T47D (cell line): ENCODE measurements at regions not wholly inside any gene's neighbourhood (a gene's known extent, or its start where the extent isn't known, plus 50 kb on each side); places are given as distances from the start of the nearest gene placed in this dataset.

ENCODE experiments used
- DNase-seq, 2 experiments: peaks; one replicate each; pipeline versions ENCODE4 v3.0.0 to v3.0.0-alpha.2; 2011 to 2012; ENCODE audit warnings: low read depth in 1 of 2, low spot score in 1 of 2
- JUND ChIP-seq: IDR thresholded peaks from 2 replicates; pipeline ENCODE4 v1.6.1; 2012; ENCODE audit warnings: low read depth
- in situ Hi-C: cut with HindIII; loops from 2 replicates; pipeline ENCODE4 v1.10.0; 2016; ENCODE audit warnings: low sequenced_read_pairs, low pct_unique_long_range_greater_than_20kb

DNA sequence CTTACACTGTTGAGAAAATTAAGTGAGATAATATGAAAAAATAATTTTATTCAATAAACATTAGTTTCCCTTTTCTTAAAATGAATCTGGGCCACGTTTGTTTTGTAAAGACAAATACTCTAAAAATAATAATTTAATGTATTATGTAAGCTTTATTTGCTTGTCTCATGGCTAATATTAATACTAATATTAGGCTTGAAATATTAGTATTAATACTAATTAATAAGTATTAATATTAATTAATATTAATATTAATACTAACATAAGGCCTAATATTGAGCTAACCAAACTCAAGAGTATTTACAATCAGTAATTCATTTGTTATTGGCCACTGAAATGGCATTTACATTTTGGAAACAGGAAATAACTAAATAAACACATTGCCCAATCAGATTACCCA lies 280.1 kb upstream of the ESRRG start:
- no peak for DNase-seq
- TF ChIP-seq JUND = no peak
- in situ Hi-C loops = no loop called here

DNA sequence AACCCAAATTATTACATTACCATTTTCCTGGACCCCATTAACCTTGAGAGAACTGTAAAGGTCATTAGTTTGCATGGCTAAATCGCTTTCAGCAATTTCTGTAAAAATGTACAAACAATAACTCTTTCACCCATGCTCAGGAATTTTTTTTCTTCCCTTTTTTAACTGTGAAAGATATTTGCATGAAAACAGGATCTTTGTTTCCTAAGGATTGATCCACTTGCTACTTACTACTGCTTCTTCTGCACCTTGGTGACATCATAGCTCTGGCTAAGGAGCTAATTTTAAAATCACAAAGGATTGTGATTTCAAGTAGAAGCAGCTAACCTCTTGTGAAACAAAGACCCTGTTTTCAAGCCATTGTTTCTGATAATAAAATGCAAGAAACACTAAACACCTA lies 274.6 kb upstream of the ESRRG start:
- in situ Hi-C loops = no loop called here
- TF ChIP-seq JUND = no peak
- DNase-seq = no peak

DNA sequence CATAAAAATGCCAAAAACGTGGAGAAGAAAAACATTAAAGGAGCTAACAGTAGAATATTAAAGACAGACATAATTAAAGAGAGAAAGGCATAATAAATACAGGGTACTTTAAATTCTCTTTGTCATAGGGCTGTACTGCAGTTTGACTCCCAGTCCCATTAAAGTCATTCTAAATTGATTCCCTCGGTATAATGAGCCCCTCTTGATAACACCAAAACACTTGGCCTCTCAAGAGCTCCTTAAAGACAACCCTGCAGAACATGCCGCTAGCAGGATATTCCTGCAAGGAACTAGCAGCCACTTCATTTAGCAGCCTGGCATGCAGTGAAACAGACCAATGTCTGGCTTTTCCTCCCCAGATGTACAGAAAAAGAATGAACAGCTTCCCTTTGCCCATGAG lies 273.8 kb upstream of the ESRRG start:
- in situ Hi-C loops = no loop called here
- no peak for TF ChIP-seq JUND
- no peak for DNase-seq

DNA sequence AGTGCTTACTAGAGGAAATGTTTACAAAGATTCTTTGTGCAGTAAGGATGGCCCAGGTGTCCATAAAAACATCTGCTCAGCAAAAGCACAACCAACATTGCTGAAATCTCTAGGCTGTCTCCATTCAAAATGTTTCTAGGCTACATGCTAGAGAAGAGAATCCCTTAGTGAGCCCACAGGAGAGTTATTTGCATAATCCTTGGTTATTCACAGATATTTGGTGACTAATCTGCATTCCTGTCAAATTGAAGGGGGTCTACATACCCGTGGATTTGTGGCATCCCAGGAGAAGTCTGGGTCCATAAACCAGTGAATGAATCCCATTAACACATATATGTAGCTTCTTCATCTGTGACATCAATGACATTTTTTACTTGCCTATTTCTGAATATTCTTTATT lies 261.3 kb upstream of the ESRRG start:
- in situ Hi-C loops = no loop called here
- TF ChIP-seq JUND = no peak
- DNase-seq = no peak

DNA sequence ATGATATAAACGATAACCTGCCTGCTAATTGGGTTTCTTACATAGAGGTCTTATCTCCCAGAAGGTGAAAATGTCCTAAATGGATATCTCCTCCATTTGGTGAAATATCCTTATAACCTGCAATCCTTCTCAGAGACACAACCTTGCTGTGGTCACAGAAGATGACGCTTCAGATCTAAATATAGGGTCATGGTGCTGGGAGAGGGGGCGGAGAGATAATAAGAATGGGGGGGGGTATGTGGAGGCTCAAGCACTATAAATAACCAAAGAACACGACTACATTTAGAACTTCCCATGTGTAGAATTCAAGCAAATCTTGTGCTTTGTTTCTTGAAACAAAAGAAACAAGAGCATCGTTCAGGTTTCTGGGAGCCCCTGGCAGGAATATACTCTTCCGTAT lies 260.6 kb upstream of the ESRRG start:
- DNase-seq = no peak
- in situ Hi-C loops = no loop called here
- TF ChIP-seq JUND = no peak

DNA sequence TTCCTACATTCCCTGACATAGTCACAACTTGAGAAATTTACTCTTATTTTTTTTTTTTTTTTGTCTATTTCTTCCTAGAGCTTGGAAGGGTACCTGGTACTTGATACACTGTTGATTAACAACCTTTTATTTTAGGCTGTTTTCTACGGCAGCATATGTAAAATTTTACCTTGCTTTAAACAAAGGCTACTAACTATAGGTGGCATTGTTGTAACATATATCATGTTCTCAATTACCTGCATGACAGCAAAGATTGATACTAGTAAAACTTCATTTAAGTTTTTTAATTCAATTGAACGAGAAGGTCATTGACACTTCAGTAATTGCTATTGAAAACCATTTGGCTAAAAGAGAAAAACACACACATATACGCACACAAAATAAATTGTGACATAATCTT lies 238.3 kb upstream of the ESRRG start:
- DNase-seq = peak in 1 of 2 experiments; percentile 25
- in situ Hi-C loops = no loop called here
- no peak for TF ChIP-seq JUND

DNA sequence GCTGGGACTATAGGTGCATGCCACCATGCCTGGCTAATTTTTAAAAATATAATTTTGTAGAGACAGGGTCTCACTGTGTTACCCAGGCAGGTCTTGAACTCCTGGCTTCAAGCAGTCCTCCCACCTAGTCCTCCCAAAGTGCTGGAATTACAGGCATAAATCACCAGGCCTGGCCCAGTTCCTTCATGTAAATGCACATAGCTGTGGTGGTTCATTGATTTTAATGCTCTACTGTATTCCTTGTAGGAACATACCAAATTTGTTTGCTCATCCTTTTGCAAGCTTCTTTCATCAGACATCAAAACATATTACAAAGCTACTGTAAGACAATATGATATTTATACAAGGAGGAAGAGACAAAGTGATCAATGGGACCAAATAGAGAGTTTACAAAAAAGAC lies 237.5 kb upstream of the ESRRG start:
- in situ Hi-C loops = no loop called here

DNA sequence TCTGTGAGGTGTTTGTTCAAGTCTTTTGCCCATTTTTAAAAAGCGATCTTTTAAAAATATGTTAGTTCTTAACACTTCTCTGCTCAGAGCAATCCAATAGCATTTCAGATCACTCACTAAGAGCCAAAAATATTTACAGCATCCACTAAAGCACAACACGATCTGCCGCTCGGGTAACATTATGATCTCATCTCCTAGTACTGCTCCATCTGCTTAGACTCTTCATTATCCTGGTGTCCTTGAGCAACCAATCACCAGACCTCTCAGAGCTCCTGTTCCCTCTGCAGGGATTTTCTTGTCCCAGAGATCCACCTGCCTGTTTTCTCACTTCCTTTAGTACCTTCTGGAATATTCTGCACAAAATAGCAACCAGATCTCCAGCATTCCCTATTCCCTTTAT lies 235.3 kb upstream of the ESRRG start:
- no peak for DNase-seq
- no peak for TF ChIP-seq JUND
- in situ Hi-C loops = no loop called here

More for the DNA sequence above, 237.5 kb upstream of the ESRRG start:
- no peak for TF ChIP-seq JUND
- DNase-seq = no peak

DNA sequence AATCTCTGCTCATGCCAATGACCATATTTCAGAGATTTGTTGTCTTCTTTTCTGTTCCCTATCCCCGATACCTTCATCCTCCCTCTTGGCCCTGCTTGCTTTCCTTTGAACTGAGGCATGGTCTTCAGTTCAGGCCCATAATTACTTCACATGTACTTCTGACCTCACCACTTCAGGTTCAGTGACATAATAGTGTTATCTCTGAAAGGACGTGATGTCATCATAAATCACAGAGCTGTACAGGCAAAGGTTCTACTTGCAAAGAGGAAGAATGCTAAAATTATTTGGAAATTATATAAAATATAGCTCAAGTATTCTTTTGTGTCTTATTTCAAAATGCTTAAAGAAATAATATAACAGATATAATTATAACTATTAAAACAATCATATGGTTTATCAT lies 230.3 kb upstream of the ESRRG start:
- no peak for TF ChIP-seq JUND
- no peak for DNase-seq
- in situ Hi-C loops = no loop called here

DNA sequence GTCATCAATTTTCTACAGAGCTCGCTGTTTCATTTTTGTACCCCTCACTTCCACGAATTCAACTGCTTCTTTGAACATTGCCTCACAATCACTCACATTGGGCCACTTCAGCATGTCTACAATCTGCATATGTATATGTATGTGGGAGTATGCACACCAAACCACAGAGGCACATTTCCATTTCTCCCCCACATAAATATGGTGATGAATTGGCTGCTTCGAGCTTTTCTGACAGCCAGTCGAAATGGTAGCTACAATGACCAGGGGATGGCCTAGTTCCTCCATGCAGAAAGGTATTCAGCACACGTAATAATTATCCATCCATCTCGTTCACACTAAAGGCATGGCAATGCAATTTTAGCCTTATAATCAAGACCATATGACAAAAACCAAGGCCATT lies 229.6 kb upstream of the ESRRG start:
- in situ Hi-C loops = no loop called here
- DNase-seq = no peak
- no peak for TF ChIP-seq JUND

DNA sequence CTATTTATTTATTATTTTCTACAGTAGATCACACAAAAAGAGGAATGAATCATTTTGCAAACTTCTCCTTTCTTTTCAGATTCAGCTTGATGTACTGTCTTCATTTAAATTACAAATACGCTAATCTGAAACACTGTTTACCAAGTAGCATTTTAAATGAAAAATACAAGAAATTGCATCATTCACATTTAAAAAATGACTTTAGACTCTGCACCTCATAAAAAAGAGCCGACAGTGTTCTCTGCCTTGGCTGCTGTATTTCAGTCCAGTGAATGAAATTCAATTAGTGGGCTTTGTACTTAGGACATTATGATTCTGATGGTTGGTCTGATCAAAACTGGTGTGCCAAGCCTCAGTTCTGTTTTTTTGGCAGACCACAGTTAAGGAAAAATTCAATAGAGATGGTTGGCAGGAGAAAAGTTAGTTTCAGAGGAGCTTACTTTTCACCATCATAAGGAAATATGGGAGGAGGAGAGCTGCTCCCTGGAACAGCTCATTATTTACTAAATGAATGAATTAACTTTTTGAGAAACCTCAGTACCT lies 222.4 kb upstream of the ESRRG start:
- in situ Hi-C loops = no loop called here

DNA sequence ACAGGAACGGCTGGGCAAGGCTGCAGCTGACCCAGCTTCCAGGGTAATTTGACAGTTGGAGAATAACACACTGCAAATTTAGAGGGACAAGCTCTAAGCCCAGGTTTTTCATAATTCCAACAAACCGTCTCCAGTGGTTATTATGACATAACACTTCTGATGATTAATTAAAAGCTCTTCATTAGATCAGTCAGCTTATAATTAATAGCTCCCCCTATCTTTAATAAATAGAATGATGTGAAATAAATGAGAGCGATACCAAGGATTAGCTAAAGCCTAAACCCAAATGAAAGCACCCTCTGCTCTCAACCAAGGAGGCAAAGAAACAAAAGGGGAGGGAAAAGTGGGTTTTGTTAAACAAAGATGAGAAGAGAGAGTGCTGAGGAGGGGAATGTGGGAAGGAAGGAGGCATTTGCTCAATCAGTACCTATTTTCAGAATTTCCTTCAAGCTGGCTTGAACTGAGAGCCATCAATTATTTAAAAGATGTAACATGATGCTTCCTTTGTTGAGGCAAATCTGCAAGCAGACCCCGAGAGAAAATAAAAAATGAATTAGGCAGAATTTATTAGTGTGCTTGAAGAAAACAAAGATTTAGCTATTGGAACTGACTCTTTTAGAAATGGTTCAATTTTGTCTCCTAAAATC lies 221.8 kb upstream of the ESRRG start:
- no peak for DNase-seq
- in situ Hi-C loops = no loop called here
- TF ChIP-seq JUND = no peak

More for the DNA sequence above, 222.4 kb upstream of the ESRRG start:
- DNase-seq = no peak
- no peak for TF ChIP-seq JUND

DNA sequence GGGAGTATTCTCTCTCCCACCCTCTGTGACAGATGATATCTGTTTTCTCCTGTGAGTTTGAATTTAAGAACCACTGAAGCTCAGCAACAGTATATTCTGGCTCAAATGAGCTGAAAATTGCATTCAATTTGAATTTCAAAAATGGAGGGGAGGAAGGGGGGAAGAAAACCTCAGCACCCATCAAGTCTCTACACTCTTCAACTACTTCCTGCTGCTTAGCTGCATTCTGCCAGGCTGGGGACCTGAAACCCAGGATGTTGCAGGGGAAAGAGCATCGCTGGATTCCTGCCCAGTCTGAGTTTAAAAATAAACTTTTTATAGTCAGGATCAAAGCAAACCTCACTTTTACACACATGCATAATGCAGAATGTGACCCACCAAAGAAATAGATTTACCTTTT lies 214.3 kb upstream of the ESRRG start:
- no peak for DNase-seq
- no peak for TF ChIP-seq JUND
- in situ Hi-C loops = no loop called here

DNA sequence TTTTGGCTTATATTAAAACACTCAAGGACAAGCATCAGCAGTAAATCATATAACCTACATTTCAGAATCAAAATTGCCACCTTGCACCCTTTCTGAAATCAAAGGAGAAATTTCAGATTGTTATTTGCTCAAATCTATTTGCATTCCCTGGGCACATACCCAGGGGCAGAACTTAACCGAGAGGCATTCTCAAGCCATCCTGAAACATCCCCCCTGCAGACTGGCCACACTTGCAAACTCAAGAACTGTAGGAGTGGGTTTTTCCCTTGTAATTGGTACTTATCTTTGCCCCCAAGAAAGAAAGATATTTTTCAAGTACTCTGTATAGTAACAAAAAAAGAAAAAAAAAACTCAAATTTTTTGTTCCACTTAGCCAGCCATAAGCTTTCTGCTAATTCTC lies 213.6 kb upstream of the ESRRG start:
- DNase-seq = no peak

More for the DNA sequence above, 213.6 kb upstream of the ESRRG start:
- no peak for TF ChIP-seq JUND
- in situ Hi-C loops = no loop called here
